Kasumi-1 (cell line): ENCODE measurements at regions not wholly inside any gene's neighbourhood (a gene's known extent, or its start where the extent isn't known, plus 50 kb on each side); places are given as distances from the start of the nearest gene placed in this dataset.
"Not testable (repeated sequence)": the region's sequence is repeated elsewhere in the genome, so short reads cannot be mapped to it uniquely, and the experiment has no call there.

ENCODE experiments used
- DNase-seq, 2 experiments: peaks; one replicate each; lab custom pipeline; 2025; lab: John Stamatoyannopoulos, UW

DNA sequence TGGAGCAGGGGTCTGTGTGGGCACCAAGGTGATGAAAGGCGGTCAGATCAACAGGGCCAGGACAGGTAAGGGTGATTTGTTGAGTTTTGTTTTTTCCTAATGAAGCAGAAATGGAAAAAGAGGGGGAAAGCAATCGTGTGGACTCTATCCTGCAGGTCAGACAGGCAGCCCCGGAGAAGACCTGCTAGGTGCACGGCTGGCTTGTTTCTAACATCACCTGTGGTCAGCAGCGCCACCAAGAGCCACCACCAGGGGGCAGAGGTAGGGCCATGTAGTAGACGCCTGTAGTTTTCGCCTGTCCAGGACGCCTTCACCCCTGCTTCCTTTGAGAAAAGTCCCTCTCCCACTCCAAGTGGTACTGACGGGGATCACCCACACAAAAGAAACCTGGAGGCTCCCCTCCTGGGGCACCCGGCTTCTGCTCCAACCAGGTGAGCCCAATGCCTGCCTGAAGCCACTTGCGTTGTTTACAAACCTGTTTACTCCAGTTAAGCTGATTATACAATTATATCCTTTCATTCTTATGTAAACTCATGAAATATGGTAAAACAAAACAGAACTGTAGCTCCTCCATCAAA, 54.2 kb upstream of the SEC14L1 start:
- peak; percentile 41 to 54 for DNase-seq

DNA sequence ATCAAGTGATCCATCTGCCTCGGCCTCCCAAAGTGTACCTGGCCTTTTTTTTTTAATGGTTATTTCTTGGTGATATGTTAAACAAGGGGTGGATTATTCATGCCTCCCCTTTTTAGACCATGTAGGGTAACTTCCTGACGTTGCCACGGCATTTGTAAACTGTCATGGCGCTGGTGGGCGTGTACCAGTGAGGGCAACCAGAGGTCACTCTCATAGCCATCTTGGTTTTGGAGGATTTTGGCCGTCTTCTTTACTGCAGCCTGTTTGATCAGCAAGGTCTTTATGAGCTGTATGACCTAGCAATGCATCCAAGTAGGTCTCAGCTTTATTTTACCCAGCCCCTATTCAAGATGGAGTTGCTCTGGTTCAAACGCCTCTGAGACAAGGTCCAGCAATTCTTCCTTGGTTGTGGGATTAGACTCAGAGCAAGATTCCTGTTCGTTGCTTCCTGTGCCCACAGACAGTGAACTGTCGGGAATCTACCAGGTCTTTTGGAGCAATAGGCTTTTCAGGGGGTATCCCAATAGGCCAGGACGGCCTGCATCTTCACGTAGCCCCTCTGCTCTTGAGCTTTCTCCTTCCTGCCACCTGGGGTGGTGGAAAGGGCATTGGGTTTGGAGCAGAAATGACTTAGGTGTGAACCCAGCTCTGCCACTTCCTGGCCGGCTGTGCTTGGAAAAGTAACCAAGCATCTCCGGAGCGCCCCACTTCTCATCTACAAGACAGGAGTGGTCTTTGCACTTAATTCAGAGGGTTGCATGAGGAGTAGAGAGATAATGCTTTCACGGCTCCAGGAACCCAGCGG, 52.9 kb upstream of the SEC14L1 start:
- DNase-seq, result no peak

DNA sequence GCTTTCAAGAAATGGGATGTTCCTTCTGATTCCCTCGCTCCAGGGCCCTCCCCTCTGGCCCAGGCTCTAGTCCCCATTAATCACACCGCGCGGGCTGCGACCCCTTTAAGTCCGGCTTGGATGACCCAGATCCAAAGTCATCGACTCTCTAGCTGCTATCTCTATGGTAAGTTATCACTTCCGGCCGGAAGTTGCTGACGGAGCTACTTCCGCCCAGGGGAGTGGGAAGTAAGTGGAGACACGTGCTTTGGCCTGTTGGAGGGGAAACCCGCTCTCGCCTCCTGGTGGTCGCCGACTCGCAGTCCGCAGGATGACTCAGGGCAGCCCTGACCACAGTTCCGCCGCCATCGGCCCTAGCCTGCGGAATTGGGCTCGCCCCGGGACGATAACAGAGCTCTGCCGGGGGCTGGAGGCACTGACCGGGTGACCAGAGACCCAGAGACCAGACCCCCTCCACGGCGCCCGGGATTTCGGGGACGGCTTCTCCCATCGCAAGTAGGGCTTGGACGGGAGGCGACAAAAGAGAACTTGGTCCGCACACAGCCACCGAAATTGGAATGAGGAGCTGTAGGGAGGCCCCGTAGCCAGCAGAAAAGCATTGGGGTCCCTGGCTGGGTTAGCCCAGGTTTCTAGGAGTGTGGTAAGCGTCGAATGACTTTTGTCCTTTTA, 52.2 kb upstream of the SEC14L1 start:
- DNase-seq, result peak; percentile 99

DNA sequence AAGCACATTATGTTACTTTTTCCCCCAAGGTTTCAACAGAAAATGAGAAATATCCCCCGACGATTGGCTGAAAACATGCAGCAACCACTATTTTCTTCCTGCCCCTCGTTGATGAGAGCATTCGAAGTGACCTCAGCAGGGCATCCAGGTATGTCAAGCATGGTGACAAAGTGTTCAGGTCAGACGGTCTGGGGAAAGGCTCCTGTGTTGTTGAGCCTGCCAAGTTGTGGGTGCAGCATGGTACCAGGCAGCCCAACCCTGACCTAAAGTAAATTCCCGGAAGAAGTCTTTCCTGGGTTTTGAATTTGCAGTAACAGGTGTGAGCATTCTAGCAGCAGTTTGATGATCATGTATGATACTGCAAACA, 51.7 kb upstream of the SEC14L1 start:
- DNase-seq, result no peak

DNA sequence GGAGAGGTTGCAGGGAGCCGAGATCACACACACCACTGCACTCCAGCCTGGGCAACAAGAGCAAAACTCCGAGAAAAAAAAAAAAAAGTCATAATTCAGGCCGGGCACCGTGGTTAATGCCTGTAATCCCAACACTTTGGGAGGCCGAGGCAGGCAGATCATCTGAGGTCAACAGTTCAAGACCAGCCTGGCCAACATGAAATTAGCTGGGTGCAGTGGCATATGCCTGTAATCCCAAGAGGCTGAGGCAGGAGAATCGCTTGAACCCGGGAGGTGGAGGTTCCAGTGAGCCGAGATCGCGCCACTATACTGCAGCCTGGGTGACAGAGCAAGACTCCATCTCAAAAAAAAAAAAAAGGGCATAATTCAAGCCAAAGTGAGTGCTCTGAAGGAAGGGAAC, 50.8 kb upstream of the SEC14L1 start:
- DNase-seq, result not testable (repeated sequence)

DNA sequence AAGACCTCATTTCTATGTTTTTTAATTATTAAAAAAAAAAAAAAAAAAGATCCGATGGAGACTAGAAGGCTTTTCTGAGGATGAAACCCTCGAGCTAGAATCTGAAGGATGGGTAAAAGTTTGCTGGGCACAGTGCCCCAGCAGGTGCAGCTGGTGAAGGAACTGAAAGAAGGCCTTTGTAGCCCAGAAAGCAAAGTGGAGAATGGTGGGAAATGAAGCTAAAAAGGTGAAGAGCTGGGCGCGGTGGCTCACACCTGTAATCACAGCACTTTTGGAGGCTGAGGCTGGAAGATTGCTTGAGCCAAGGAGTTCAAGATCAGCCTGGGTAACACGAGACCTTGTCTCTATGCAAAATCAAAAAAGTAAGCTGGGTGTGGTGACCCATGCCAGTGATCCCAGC, 50.3 kb upstream of the SEC14L1 start:
- DNase-seq, result no peak
